NCI-H2171 treated with DMSO at 0.1 percent for 48 hours (cell line): ENCODE measurements at regions not wholly inside any gene's neighbourhood (a gene's known extent, or its start where the extent isn't known, plus 50 kb on each side); places are given as distances from the start of the nearest gene placed in this dataset.
"Not testable (repeated sequence)": the region's sequence is repeated elsewhere in the genome, so short reads cannot be mapped to it uniquely, and the experiment has no call there.

Source experiments
- DNase-seq: peaks from one replicate; lab custom pipeline; 2025; lab: John Stamatoyannopoulos, UW

DNA sequence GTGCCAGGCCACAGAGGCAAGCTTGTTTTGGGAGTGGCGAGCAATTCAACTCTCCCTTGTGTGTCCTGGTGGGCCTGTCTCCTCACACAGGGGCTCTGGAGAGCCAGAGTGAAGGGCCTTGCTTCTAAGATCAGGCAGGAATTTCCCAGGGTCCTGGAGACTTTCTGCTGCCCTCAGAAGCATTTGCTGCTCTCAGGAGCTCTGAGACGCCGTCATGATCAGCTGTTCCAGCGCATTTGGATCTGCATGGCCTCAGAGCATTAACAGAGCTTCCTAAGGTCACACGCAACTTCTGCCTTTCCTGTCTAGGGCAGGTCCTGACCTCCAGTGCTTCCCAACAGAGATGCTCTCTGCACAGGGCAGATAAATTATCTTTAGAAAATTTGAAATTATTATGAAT lies 52.2 kb upstream of the C10orf90 start:
- no peak for DNase-seq

DNA sequence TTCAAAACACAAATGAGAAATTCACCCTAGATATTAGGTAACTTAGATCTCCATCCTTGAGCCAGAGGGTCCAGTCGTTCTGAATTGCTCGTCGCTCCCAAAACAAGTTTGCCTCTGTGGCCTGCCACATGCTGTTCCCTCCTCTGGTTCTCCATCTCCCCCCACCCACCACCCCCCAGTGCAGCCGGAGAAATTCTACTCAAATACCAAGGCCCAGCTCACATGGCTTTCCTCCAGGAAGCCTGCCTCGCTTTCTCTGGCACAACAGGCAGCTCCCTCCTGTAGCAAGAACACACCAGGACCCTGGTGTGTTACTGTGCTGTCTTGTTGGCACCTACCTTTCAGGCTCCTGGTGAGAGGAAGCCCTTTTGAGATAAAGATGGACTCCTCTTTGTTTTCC lies 52.7 kb upstream of the C10orf90 start:
- DNase-seq: no peak

DNA sequence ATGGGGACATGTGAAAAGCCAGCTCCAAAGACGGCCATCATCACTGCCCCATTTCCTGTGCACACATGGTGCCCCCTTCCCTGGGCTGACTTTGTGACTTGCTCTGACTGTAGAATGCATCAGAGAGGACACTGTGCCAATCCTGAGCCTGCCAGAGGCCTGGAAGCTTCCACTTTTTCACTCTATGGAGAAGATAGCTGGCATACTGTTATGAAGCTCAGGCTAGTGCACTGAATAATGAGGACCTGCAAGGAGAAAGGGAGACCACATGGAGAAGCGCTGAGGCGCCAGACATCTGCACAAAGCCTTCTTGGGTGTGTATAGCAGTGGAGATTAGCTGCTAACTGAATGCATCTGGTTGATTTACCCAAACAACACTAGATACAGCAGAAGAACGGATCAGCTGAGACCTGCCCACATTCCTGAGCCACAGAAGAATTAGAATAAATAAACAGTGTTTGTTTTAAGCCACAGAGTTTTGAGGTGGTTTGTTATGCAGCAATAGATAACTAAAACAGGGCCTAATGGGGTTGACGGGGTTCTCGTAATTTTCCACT lies 58.9 kb upstream of the C10orf90 start:
- DNase-seq: no peak

DNA sequence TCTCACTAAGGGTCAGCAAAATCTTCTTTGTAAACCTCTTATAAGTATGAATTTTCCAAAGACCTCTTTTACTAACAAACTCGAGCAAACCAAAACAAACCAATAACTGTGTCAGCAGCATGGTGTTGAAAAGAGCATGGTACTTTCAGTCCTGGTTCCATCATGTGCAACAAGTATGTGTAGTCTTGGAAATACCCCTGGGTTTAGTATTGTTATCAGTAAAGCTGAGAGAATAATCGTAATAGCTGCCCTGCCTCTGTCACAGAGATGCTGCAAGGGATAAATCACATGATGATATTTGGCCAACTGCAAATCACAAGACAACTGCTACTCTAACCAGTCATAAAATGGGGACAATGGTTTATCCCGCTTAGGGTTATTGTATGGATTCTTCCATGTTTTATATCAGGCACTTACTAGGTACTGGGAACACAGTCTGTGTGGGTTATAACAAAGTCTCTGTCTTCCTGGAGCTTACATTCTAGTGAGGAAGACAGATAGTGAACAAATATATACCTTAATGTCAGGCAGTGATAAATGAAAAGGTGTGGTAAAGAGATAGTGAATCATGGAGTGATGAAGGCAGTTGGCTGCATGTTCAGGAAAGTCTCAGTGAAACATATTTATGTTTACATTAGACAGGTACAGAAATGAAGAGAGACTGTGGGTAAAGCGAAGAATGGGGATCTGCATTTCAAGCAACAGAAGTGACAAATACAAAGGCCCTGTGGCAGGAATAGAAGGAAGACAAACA lies 60.5 kb upstream of the C10orf90 start:
- DNase-seq: no peak

DNA sequence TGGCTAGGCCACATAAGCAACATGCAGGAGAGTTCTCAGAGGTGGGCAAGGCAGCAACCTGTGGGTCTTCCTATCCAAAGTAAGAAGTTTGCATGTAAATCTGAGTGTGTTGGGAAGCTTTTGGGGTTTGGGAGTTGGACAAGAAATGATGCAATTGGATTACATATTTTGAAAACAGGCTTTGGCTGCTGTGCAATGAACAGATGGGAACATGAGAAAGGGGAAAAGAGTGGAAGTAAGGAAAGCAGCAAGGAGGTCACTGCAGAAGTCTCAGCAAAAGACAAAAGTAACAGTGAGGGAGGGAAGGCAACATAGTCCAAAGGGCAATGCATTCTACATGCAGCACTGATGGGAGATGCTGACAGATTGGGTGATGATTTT lies 61.1 kb upstream of the C10orf90 start:
- DNase-seq: no peak

DNA sequence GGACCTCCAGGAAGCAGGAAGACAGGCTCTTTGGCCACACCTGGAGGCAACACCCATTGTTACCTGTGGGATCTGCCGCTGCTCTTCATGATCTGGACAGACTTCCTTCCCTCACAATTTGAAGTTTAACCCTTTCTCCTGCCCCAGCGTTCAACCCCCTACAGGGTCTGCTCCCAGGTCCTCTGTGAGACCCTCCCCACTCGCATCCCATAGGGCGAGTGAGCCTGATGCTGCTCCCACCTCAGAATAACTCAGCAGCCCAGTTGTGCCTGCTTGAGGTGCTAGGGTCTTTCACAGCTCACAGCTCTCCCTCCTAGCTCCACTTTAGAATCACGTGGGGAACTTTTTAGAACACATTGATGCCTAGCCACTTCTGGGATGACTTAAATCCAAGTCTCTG lies 61.8 kb upstream of the C10orf90 start:
- DNase-seq: no peak

DNA sequence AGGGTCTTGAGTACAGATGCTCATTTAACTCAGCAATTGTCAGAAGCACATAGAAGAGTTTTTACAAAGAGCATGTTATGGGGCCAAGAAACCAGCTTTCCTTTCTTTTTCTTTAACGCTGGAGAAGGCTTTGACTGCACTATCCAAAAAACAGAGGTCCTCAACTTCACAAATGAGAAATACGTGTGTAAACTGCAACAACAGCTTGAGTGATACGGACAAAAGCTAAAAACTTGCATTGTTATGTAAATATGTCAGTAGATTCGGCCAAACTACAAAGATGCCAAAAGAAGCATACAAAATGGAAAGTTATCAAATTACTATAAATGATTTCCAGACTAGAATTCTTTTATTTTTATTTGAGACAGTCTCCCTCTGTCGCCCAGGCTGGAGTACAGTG lies 62.4 kb upstream of the C10orf90 start:
- no peak for DNase-seq

DNA sequence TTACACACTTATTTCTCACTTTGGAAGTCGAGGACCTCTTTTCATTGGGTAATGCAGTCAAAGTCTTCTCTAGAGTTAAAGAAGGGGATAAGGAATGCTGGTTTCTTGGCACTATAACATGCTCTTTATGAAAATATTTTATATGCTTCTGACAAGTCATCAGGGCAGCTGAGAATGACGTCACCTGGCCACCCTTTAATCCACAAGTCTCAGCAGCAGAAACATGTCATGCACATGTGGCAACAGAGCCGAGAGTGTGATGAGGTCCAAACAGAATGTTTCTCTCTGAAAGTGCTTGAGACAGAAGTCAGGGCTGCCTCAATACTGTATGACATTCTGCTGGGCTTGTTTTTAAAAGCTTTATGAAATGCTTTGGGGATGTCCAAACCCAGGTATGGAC lies 63.5 kb upstream of the C10orf90 start:
- DNase-seq: no peak

DNA sequence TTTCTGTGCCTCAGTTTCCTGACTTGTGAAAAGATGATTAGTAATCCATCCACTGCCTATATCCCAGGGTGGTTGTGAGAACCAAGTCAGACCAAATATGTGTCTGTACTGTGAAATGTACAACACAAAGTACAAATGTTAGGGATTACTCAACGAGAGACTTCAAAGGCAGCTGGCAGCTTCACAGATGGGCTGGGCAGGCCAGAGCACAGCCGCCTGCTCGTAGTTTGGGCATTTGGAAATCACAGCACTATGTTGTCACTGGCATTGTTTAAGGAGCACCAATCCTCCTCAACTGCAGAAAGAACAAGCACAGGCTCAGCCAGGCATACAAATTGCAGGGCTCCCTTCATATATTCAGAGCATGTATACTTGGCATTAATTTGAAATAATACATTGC lies 64.5 kb upstream of the C10orf90 start:
- DNase-seq: peak; percentile 11

DNA sequence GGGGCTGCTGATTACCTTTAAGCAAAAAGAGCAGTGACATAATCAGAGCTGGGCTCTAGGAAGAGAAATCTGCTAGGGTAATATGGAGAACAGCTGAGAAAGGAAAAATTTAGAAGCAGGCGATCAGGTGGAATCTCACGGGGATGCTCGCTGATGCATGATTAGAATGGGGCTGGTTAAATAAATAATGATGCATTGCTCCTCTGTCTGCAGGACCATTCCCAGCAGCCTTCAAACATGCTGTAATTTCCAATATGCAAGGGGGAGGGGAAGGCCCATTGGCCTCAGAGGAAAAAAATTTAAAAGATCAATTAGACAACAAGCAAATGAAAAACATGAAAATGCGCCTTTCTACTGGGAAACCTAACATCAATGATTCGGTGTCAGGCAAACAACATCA lies 65.6 kb upstream of the C10orf90 start:
- DNase-seq: peak; percentile 19

DNA sequence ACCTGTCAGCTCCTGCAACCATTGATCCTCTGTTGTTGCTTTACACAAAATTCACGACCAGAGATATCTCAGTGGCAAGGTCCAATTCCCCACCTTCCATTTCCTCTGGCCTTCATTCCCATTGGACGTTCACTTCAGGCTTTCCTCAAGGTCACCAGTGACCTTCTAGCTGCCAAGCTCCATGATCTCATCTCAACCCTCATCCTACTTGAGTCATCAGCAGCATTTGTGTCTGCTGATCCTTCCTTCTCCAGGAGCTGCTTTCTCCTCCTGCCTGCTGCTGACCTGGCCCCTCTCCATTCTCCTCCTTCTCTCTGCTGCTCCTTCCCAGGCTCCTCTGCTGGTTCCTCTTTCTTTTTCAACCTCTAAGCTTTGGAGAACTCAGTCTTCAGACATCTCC lies 66.2 kb upstream of the C10orf90 start:
- DNase-seq: no peak

DNA sequence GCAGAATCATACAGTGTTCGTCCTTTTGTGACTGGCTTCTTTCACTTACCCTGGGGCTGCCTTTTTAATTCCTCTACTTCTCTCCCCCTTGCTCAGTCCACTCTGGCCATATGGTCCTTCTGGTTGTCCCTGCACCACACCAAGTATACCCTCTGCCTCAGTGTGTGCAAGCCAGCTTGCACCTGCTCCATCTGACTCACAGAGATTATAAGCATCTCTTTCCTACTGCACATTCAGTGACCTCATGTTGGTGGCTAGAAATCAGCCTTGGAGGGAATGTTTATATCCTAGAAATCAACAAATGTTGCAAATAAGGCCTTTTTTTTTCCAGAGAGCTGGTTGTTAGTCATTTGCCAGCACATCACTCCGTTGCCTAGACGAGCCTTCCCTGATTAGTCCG lies 67.5 kb upstream of the C10orf90 start:
- no peak for DNase-seq

DNA sequence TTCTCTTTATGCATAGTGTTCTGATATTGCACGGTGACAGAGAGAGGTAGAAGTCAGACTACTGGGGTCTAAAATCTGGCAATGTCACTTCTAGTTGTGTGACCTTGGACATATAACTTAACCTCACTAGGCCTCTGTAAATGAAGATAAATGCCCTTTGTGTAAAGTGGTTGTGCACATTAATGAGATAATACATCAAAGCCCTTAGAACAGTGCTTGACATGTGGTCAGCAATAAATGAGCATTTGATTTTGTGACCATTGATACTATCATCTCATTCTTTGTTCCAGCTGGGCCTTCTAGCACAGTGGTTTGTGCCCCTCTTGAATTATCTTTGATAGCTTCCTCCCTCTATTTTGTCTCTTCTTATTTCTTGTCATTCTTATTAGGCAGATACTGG lies 74.1 kb upstream of the C10orf90 start:
- no peak for DNase-seq

DNA sequence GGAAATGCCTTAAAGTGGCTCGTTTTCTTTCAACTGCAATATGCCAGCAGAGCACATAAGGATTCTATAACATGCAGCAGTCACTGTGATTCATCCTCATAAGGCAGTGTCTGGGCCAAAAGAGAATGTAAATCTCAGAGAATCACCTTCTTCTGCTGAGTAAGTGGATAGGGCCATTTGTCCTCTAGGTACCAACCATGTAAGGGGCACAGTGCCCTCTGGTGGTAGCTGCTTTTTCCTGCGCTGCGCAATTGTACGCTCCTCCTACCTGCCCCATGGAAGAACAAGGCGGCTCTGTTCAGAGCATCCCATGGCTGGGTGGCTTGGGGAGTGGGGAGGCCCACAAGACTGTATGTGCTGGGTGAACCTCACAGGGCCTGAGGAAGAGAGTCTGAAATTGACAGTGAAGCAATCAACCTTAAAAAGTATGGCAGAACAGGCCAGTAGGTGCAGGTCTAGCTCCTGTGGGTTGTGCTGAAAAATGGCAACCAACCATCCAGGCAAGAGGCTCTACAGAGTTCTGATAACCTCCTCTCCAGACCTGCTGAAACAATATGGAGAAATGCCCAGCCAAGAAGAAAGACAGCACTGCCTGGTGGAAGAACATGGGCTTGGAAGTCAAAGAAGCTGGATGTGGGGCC lies 78.6 kb upstream of the C10orf90 start:
- DNase-seq: peak; percentile 53

DNA sequence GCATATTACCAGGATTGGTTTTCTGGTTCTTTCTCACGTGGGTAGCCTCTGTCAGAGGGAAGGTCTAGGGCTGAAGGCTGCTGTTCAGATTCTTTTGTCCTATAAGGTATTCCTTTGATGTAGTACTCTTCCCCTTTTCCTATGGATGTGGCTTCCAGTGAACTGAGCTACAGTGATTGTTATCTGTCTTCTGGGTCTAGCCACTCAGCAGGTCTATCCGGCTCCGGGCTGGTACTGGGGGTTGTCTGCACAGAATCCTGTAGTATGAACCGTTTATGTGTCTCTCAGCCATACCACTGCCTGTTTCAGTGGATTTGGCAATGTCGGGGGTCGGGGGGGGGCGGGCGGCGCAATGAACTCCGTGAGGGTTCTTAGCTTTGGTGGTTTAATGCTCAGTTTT lies 84.5 kb upstream of the C10orf90 start:
- no peak for DNase-seq

DNA sequence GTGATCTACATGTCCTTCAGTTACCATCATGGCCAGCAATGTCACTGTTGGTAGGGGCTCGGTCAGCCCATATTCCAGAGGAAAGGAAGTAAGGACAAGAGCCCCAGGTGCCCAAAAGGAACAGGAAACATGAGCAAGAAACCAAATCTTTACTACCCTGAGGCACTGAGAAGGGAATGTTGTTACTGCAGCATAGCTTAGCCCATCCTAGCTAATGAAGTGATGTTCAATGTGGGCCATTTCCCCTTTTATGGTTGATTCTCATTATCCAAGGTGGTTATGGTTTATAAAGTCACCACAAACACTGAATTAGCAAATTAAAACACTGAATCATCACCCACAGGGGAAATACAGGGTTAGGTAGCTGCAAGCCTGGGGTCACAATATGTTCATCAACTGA lies 88.4 kb upstream of the C10orf90 start:
- DNase-seq: no peak

DNA sequence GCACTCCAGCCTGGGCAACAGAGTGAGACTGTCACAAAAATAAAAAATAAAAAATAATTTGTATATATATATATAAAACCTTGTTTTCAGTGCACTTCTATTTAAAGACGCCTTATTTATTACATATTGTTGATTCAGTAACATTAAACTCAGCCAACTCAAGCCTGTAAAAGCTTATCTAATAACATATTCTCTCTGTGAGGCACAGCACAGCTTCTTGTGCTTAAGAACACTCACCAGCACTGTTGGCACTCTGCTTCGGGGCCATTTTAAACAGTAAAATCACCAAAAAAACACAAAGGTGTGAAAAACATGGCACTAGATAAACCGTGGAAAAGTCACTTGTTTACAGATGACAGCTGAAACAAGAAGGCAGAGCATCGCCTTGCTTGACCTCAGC lies 89.0 kb upstream of the C10orf90 start:
- no peak for DNase-seq

DNA sequence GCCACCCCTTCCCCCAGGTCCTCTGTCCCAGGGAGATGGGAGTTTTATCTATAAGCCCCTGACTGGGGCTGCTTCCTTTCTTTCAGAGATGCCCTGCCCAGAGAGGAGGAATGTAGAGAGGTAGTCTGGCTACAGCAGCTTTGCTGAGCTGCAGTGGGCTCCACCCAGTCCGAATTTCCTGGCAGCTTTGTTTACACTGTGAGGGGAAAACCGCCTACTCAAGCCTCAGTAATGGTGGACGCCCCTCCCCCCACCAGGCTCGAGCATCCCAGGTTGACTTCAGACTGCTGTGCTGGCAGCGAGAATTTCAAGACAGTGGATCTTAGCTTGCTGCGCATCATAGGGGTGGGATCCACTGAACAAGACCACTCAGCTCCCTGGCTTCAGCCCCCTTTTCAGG lies 96.2 kb upstream of the C10orf90 start:
- DNase-seq: not testable (repeated sequence)

DNA sequence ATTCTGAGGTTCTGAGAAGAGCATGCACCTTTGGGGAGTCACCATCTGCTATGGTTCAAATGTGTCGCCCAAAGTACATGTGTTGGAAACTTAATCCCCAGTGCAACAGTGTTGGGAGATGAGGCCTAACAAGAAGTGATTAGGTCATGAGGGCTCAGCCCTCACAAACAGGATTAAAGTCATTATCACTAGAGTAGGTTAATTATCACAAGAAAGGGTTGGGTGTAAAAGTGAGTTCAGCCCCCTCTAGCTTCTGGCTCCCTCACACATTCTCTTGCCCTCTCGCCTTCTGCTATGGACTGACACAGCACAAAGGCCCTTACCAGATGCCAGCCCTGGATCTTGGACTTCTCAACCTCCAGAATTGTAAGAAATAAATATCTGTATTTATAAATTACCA lies 100.3 kb upstream of the C10orf90 start:
- DNase-seq: no peak

DNA sequence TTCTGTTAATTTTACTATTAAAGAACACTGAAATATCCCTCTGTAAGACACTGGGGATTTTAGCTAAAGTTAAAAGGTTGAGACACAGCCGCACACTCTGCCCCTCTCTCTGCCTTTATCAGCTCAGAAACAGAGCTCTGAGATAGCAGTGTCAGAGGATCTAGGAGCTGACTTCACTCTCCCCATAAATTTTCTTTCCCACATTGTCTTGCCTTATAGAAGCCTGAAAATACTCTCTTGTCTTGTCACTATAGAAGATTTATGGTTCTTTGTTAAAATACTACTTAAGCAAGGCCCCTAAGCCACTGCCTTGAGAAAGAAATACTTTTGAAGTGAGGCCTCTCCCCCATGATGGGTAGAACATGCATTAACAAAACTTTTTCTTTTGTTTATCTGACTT lies 105.7 kb upstream of the C10orf90 start:
- no peak for DNase-seq

DNA sequence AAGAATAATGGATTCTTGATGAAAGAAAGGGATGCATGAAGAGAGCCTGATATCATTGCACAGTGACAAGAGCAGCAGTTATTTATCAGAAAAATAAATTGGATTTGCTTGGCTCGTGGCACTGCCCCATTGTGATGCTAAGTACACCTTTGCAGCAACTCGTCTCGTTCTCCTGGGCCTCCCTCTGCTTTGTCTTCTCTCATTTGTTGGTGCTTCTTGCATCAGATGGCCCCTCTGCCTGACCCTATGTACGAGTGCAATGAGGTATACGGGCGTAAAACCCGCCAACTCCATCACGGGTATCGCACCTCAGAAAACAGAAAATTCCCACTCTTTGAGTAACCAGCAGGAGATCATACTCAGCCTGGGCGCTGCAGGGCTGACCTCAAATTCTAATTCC lies 107.2 kb upstream of the C10orf90 start:
- no peak for DNase-seq

DNA sequence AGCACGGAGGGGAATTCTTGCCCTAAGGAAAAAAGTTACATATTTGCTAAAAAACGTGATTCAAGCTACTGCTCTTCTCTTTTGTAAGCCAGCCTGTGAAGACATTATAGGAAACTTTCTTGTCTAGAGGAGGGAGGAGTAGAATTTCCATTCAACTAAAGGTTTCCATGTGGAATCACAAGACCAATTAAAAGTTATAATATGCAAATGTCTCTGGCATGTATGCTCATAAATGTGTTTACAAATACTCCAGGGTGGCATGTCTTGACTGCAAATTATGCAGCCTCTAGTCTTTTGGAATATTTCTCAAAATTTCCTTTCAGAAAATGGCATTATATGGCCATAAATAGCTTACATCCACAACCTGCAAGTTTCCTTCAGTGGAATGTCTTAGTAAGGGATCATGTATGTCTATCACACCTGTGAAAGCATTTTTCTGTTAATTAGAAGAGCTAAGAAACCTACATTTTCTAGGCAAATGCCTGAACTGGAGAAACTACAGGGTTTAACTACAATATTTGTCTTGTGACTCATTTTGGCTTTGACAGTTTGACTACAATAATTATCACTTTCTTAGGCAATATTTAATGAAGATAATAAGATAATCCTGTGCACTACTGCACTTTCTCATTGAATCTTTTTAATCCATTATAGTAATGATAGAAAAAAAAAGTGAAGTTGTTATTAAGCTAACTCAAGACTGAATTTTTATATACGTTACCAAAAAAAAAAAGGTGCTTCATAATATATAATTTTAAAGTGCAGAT lies 111.1 kb upstream of the C10orf90 start:
- no peak for DNase-seq
